ENCODE measurements at regions not wholly inside any gene's neighbourhood (a gene's known extent, or its start where the extent isn't known, plus 50 kb on each side); places are given as distances from the start of the nearest gene placed in this dataset.
"Not testable (repeated sequence)": the region's sequence is repeated elsewhere in the genome, so short reads cannot be mapped to it uniquely, and the experiment has no call there.

DNA sequence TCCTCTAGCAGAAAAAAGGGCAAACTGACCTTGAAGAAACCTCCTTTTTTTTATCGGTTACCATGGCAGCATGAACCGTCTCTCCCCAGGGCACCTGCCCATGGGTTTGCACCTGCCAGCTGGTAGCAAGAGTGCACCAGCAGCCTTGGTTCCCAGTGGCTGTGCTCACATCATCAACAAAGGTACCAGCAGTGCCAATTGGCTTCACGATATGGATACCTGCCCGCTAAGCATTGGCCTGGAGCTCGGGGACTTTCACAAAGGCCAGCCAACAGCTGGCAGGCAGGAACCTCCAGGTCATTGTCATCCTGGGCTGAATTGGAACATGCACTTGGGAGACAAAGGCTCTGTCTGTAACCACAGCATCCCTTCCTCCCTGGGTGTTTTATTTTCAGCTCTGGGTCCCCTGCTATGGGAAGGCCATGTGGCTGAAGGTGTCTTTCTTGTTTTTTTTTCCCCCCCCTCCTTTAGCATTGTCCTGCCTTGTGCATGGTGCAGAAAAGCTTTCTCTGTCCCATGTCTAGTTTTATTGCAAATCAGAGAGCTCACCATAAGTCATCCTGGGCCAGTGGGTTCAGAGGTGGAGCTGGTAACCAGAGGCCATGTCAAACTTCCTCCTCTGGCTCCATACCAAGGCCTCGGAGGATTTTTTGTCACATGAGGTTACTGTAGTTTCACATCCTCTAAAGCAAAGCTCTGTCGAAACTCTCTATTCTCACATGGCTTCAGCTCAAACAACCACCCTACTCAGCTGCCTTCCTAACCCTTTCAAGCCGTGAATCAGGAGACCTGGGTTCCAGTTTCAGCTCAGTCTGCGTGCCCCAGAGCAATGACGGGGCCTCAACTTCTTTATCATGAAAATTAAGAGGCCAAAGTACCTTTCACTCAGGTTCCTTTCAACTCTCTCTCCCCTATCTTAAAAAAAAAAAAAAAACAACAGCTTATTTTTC, 145.5 kb upstream of the MAP3K1 start:
- ChIA-PET POLR2A (interaction anchor here (0.6 to 0.7 kb wide), 3 partner anchors 10 to 95 kb away, joined by 3 to 7 read pairs (median 3); no protein-coding TSS in a partner anchor), CTCF (interaction anchor here (0.9 to 1.1 kb wide), 2 partner anchors 27 to 399 kb away, joined by 3 read pairs; no protein-coding TSS in a partner anchor)
- Histone ChIP-seq H3K27ac (ENCODE audit: low read depth, low read length) (no peak overlapping the region), H3K9me3 (ENCODE audit: low read length) (no peaks in the 10 kb centered on the region), H3K4me3 (ENCODE audit: low read length) (no peak overlapping the region), H3K27me3 (ENCODE audit: insufficient read depth, low read length, poor library complexity, severe bottlenecking) (no peaks in the 10 kb centered on the region), H3K4me1 (ENCODE audit: insufficient read depth, low read length) (peaks cover 34% of the 10 kb centered on the region), H3K36me3 (ENCODE audit: insufficient read depth, low read length) (no peaks in the 10 kb centered on the region)
- Mint-ChIP-seq H3K9me3 (peaks cover 0 to 1% (median 0%) of the 10 kb centered on the region in 5 donors), H3K36me3 (peaks cover 0 to 11% (median 2%) of the 10 kb centered on the region in 3 donors), H3K27me3 (peaks cover 3 to 20% of the 10 kb centered on the region in 2 donors), H3K27ac (peak overlapping the region; percentile 39 to 93 (median 80)), H3K4me3 (peak overlapping the region in 5 of 7 donors; percentile 20 to 71 (median 67)), H3K4me1 (peaks cover 10 to 35% (median 22%) of the 10 kb centered on the region in 3 donors)
- peak in 1 of 5 donors; percentile 44 for DNase-seq

- peak overlapping the region in 2 of 8 donors; percentile 68 to 80 for H3K27ac Mint-ChIP-seq
- H3K4me1 Mint-ChIP-seq, result peaks cover 10 to 35% (median 22%) of the 10 kb centered on the region in 3 donors
- peaks cover 0 to 11% (median 2%) of the 10 kb centered on the region in 3 donors for H3K36me3 Mint-ChIP-seq
- Histone ChIP-seq H3K27ac (ENCODE audit: low read depth, low read length) (no peak overlapping the region), H3K27me3 (ENCODE audit: insufficient read depth, low read length, poor library complexity, severe bottlenecking) (no peaks in the 10 kb centered on the region), H3K4me1 (ENCODE audit: insufficient read depth, low read length) (peaks cover 34% of the 10 kb centered on the region), H3K36me3 (ENCODE audit: insufficient read depth, low read length) (no peaks in the 10 kb centered on the region), H3K4me3 (ENCODE audit: low read length) (no peak overlapping the region), H3K9me3 (ENCODE audit: low read length) (no peaks in the 10 kb centered on the region)
- POLR2A ChIA-PET, result no interaction called here
- no peak for DNase-seq
- CTCF ChIA-PET, result interaction anchor here (0.9 kb wide), 1 partner anchor 28 kb away, joined by 3 read pairs; no protein-coding TSS in a partner anchor
- H3K9me3 Mint-ChIP-seq, result peaks cover 0 to 1% (median 0%) of the 10 kb centered on the region in 5 donors
- H3K4me3 Mint-ChIP-seq, result no peak overlapping the region
- peaks cover 3 to 20% of the 10 kb centered on the region in 2 donors for H3K27me3 Mint-ChIP-seq
Measured at GRCh38 chr5:56668996-56669395, 146.4 kb upstream of the MAP3K1 start.

DNA sequence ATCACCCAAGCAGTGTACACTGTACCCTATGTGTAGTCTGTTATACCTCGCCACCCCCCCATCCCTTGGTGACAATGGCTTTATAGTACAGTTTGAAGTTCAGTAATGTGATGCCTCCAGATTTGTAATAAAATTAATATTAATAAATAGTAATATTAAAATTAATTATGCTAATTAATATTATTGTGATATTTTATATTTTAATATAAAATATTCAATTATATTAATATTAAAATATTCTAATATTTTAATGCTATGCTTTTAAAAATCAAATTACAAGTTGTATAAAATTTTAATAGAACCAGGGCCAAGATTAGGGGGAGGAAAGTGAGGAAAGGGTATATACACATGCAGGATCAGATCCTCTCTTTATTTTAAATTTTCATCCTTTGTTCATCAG, 147.7 kb upstream of the MAP3K1 start:
- Histone ChIP-seq H3K4me3 (ENCODE audit: low read length) (no peak overlapping the region), H3K36me3 (ENCODE audit: insufficient read depth, low read length) (no peaks in the 10 kb centered on the region), H3K27me3 (ENCODE audit: insufficient read depth, low read length, poor library complexity, severe bottlenecking) (no peaks in the 10 kb centered on the region), H3K9me3 (ENCODE audit: low read length) (no peaks in the 10 kb centered on the region), H3K4me1 (ENCODE audit: insufficient read depth, low read length) (peaks cover 26% of the 10 kb centered on the region), H3K27ac (ENCODE audit: low read depth, low read length) (no peak overlapping the region)
- Mint-ChIP-seq H3K9me3 (peaks cover 0 to 1% (median 0%) of the 10 kb centered on the region in 5 donors), H3K27ac (no peak overlapping the region), H3K27me3 (peaks cover 6 to 17% of the 10 kb centered on the region in 2 donors), H3K4me3 (no peak overlapping the region), H3K36me3 (peaks cover 0 to 3% (median 0%) of the 10 kb centered on the region in 3 donors), H3K4me1 (peaks cover 6 to 26% (median 18%) of the 10 kb centered on the region in 3 donors)
- CTCF ChIA-PET, result no interaction called here
- DNase-seq, result no peak
- POLR2A ChIA-PET, result no interaction called here

- H3K36me3 Mint-ChIP-seq, result peaks cover 0 to 3% (median 0%) of the 10 kb centered on the region in 3 donors
- Histone ChIP-seq H3K27me3 (ENCODE audit: insufficient read depth, low read length, poor library complexity, severe bottlenecking) (no peaks in the 10 kb centered on the region), H3K9me3 (ENCODE audit: low read length) (no peaks in the 10 kb centered on the region), H3K4me1 (ENCODE audit: insufficient read depth, low read length) (peaks cover 26% of the 10 kb centered on the region), H3K36me3 (ENCODE audit: insufficient read depth, low read length) (no peaks in the 10 kb centered on the region), H3K4me3 (ENCODE audit: low read length) (no peak overlapping the region), H3K27ac (ENCODE audit: low read depth, low read length) (no peak overlapping the region)
- POLR2A ChIA-PET, result no interaction called here
- DNase-seq, result no peak
- CTCF ChIA-PET, result no interaction called here
- H3K4me3 Mint-ChIP-seq, result no peak overlapping the region
- H3K9me3 Mint-ChIP-seq, result peaks cover 0 to 1% (median 0%) of the 10 kb centered on the region in 5 donors
- peaks cover 6 to 25% (median 18%) of the 10 kb centered on the region in 3 donors for H3K4me1 Mint-ChIP-seq
- peaks cover 6 to 18% of the 10 kb centered on the region in 2 donors for H3K27me3 Mint-ChIP-seq
- no peak overlapping the region for H3K27ac Mint-ChIP-seq
Measured at GRCh38 chr5:56666901-56667300, 148.4 kb upstream of the MAP3K1 start.

DNA sequence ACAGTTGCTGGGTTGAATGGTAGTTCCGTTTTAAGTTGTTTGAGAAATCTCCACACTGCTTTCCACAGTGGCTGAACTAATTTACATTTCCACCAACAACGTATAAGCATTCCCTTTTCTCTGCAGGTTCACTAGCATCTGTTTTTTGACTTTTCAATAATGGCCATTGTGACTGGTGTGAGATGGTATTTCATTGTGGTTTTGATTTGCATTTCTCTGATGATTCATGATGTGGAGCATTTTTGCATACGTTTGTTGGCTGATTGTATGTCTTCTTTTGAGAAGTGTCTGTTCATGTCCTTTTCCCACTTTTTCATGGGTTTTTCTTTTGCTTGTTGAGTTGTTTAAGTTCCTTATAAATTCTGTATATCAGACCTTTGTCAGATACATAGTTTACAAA, 150.2 kb upstream of the MAP3K1 start:
- H3K27me3 Mint-ChIP-seq, result peaks cover 10 to 25% of the 10 kb centered on the region in 2 donors
- H3K4me1 ChIP-seq (ENCODE audit: insufficient read depth, low read length); H3K27ac Mint-ChIP-seq; H3K4me3 Mint-ChIP-seq; POLR2A ChIA-PET; H3K4me3 ChIP-seq (ENCODE audit: low read length); H3K27me3 ChIP-seq (ENCODE audit: insufficient read depth, low read length, poor library complexity, severe bottlenecking); H3K9me3 Mint-ChIP-seq; CTCF ChIA-PET; H3K36me3 Mint-ChIP-seq; H3K4me1 Mint-ChIP-seq; H3K27ac ChIP-seq (ENCODE audit: low read depth, low read length); DNase-seq; H3K36me3 ChIP-seq (ENCODE audit: insufficient read depth, low read length); H3K9me3 ChIP-seq (ENCODE audit: low read length): not testable (repeated sequence)

GRCh38 chr5:56664025-56664424, 151.3 kb upstream of the MAP3K1 start:
- Histone ChIP-seq H3K27me3 (ENCODE audit: insufficient read depth, low read length, poor library complexity, severe bottlenecking) (no peaks in the 10 kb centered on the region), H3K4me1 (ENCODE audit: insufficient read depth, low read length) (no peaks in the 10 kb centered on the region), H3K9me3 (ENCODE audit: low read length) (no peaks in the 10 kb centered on the region), H3K27ac (ENCODE audit: low read depth, low read length) (no peak overlapping the region), H3K4me3 (ENCODE audit: low read length) (no peak overlapping the region), H3K36me3 (ENCODE audit: insufficient read depth, low read length) (no peaks in the 10 kb centered on the region)
- no peak overlapping the region for H3K4me3 Mint-ChIP-seq
- CTCF ChIA-PET, result no interaction called here
- H3K4me1 Mint-ChIP-seq, result no peaks in the 10 kb centered on the region
- POLR2A ChIA-PET, result no interaction called here
- no peak for DNase-seq
- H3K27ac Mint-ChIP-seq, result no peak overlapping the region
- peaks cover 0 to 1% (median 0%) of the 10 kb centered on the region in 5 donors for H3K9me3 Mint-ChIP-seq
- H3K36me3 Mint-ChIP-seq, result no peaks in the 10 kb centered on the region
- peaks cover 10 to 26% of the 10 kb centered on the region in 2 donors for H3K27me3 Mint-ChIP-seq

DNA sequence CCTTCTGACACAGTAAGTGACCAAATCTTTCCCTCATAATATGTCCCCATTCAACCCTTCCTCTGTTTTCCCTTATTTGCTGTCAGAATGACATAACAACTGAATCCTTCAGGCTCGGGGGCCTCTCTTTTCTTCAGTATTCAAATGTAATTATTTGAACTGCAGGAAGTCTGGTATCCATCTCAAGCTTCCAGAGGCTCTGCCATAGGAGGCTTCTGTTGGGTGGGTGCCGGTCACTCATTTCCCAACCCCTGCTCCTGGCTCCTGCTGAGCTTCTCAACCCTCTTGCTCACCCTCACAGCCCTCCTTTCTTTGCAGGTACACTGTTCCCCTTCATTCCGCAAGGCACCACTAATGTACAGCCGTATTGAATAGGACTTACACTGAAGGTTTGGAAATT, 151.8 kb upstream of the MAP3K1 start:
- Mint-ChIP-seq H3K9me3 (peaks cover 0 to 1% (median 0%) of the 10 kb centered on the region in 5 donors), H3K4me1 (no peaks in the 10 kb centered on the region), H3K27me3 (peaks cover 10 to 29% of the 10 kb centered on the region in 2 donors), H3K27ac (no peak overlapping the region), H3K4me3 (no peak overlapping the region), H3K36me3 (no peaks in the 10 kb centered on the region)
- CTCF ChIA-PET, result no interaction called here
- Histone ChIP-seq H3K4me1 (ENCODE audit: insufficient read depth, low read length) (no peaks in the 10 kb centered on the region), H3K27me3 (ENCODE audit: insufficient read depth, low read length, poor library complexity, severe bottlenecking) (no peaks in the 10 kb centered on the region), H3K9me3 (ENCODE audit: low read length) (no peaks in the 10 kb centered on the region), H3K27ac (ENCODE audit: low read depth, low read length) (no peak overlapping the region), H3K36me3 (ENCODE audit: insufficient read depth, low read length) (no peaks in the 10 kb centered on the region), H3K4me3 (ENCODE audit: low read length) (no peak overlapping the region)
- POLR2A ChIA-PET, result no interaction called here
- no peak for DNase-seq

DNA sequence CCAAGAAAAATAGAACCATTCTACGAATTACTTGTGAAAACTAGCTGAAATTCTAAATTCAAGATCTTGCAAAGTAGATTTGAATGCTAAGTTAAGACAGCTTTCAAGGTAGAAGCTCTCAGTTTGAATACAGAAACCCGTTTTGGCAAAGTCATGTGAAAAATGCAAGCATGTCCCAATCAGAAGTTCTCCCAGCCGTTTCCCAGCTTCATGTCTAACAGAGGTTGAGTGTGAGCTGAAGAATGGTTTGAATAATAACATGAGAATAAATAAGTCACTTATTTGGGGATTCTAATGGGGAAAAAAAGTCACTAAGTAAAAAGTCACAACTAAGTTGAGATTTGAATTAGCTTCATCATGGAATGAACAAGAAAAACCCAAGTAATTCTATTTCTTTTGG, 152.5 kb upstream of the MAP3K1 start:
- H3K9me3 Mint-ChIP-seq, result peaks cover 0 to 1% (median 0%) of the 10 kb centered on the region in 5 donors
- no peaks in the 10 kb centered on the region for H3K36me3 Mint-ChIP-seq
- H3K4me1 Mint-ChIP-seq, result no peaks in the 10 kb centered on the region
- no peaks in the 10 kb centered on the region for H3K36me3 ChIP-seq (ENCODE audit: insufficient read depth, low read length)
- no peaks in the 10 kb centered on the region for H3K9me3 ChIP-seq (ENCODE audit: low read length)
- no peak for DNase-seq
- ChIA-PET CTCF (no interaction called here), POLR2A (no interaction called here)
- H3K27ac ChIP-seq (ENCODE audit: low read depth, low read length), result no peak overlapping the region
- no peaks in the 10 kb centered on the region for H3K4me1 ChIP-seq (ENCODE audit: insufficient read depth, low read length)
- H3K27ac Mint-ChIP-seq, result no peak overlapping the region
- H3K4me3 Mint-ChIP-seq, result no peak overlapping the region
- no peak overlapping the region for H3K4me3 ChIP-seq (ENCODE audit: low read length)
- peaks cover 10 to 27% of the 10 kb centered on the region in 2 donors for H3K27me3 Mint-ChIP-seq
- no peaks in the 10 kb centered on the region for H3K27me3 ChIP-seq (ENCODE audit: insufficient read depth, low read length, poor library complexity, severe bottlenecking)
